ENCODE measurements at regions not wholly inside any gene's neighbourhood (a gene's known extent, or its start where the extent isn't known, plus 50 kb on each side); places are given as distances from the start of the nearest gene placed in this dataset.

GRCh38 chr12:92623386-92623785 is 79.4 kb upstream of the PLEKHG7 start:
- Mint-ChIP-seq H3K9me3 (no peaks in the 10 kb centered on the region), H3K4me1 (no peaks in the 10 kb centered on the region), H3K27me3 (no peaks in the 10 kb centered on the region), H3K27ac (no peak overlapping the region), H3K4me3 (no peak overlapping the region), H3K36me3 (no peaks in the 10 kb centered on the region)

GRCh38 chr12:92621833-92622232 is 81.0 kb upstream of the PLEKHG7 start:
- Mint-ChIP-seq H3K36me3 (no peaks in the 10 kb centered on the region), H3K27ac (no peak overlapping the region), H3K27me3 (no peaks in the 10 kb centered on the region), H3K4me3 (no peak overlapping the region), H3K9me3 (no peaks in the 10 kb centered on the region), H3K4me1 (no peaks in the 10 kb centered on the region)

GRCh38 chr12:92621312-92621711 is 81.5 kb upstream of the PLEKHG7 start:
- Mint-ChIP-seq H3K4me1 (no peaks in the 10 kb centered on the region), H3K27me3 (no peaks in the 10 kb centered on the region), H3K4me3 (no peak overlapping the region), H3K36me3 (no peaks in the 10 kb centered on the region), H3K27ac (no peak overlapping the region), H3K9me3 (no peaks in the 10 kb centered on the region)

- Mint-ChIP-seq H3K27me3 (no peaks in the 10 kb centered on the region), H3K27ac (no peak overlapping the region), H3K9me3 (no peaks in the 10 kb centered on the region), H3K4me1 (no peaks in the 10 kb centered on the region), H3K36me3 (no peaks in the 10 kb centered on the region), H3K4me3 (no peak overlapping the region)
Measured at GRCh38 chr12:92619730-92620684, 82.8 kb upstream of the PLEKHG7 start.

- Mint-ChIP-seq H3K9me3 (no peaks in the 10 kb centered on the region), H3K27ac (no peak overlapping the region), H3K4me3 (no peak overlapping the region), H3K36me3 (no peaks in the 10 kb centered on the region), H3K4me1 (no peaks in the 10 kb centered on the region), H3K27me3 (no peaks in the 10 kb centered on the region)
Measured at GRCh38 chr12:92619026-92619425, 83.8 kb upstream of the PLEKHG7 start.

GRCh38 chr12:92615703-92616102 is 87.1 kb upstream of the PLEKHG7 start:
- no peaks in the 10 kb centered on the region for H3K9me3 Mint-ChIP-seq
- H3K4me3 Mint-ChIP-seq: no peak overlapping the region
- H3K36me3 Mint-ChIP-seq: no peaks in the 10 kb centered on the region
- no peak overlapping the region for H3K27ac Mint-ChIP-seq
- no peaks in the 10 kb centered on the region for H3K4me1 Mint-ChIP-seq
- no peaks in the 10 kb centered on the region for H3K27me3 Mint-ChIP-seq

- no peaks in the 10 kb centered on the region for H3K9me3 Mint-ChIP-seq
- H3K36me3 Mint-ChIP-seq: no peaks in the 10 kb centered on the region
- H3K4me3 Mint-ChIP-seq: no peak overlapping the region
- no peak overlapping the region for H3K27ac Mint-ChIP-seq
- H3K27me3 Mint-ChIP-seq: no peaks in the 10 kb centered on the region
- H3K4me1 Mint-ChIP-seq: no peaks in the 10 kb centered on the region
Measured at GRCh38 chr12:92615086-92615485, 87.7 kb upstream of the PLEKHG7 start.

- Mint-ChIP-seq H3K4me3 (no peak overlapping the region), H3K27me3 (no peaks in the 10 kb centered on the region), H3K36me3 (no peaks in the 10 kb centered on the region), H3K4me1 (no peaks in the 10 kb centered on the region), H3K9me3 (no peaks in the 10 kb centered on the region), H3K27ac (no peak overlapping the region)
Measured at GRCh38 chr12:92614502-92614901, 88.3 kb upstream of the PLEKHG7 start.

- Mint-ChIP-seq H3K4me1 (no peaks in the 10 kb centered on the region), H3K27me3 (no peaks in the 10 kb centered on the region), H3K36me3 (no peaks in the 10 kb centered on the region), H3K4me3 (no peak overlapping the region), H3K27ac (no peak overlapping the region), H3K9me3 (no peaks in the 10 kb centered on the region)
Measured at GRCh38 chr12:92614001-92614400, 88.8 kb upstream of the PLEKHG7 start.

GRCh38 chr12:92612611-92613010 is 90.2 kb upstream of the PLEKHG7 start:
- Mint-ChIP-seq H3K4me1 (peaks cover 3 to 9% (median 5%) of the 10 kb centered on the region in 3 donors), H3K36me3 (no peaks in the 10 kb centered on the region)

GRCh38 chr12:92608151-92609091 is 94.4 kb upstream of the PLEKHG7 start:
- Mint-ChIP-seq H3K9me3 (peaks cover 0 to under 1% (median 0%) of the 10 kb centered on the region in 3 donors), H3K4me3 (peak overlapping the region in 1 of 4 donors; percentile 58), H3K4me1 (peaks cover 3 to 9% (median 5%) of the 10 kb centered on the region in 3 donors), H3K27ac (no peak overlapping the region), H3K27me3 (no peaks in the 10 kb centered on the region), H3K36me3 (no peaks in the 10 kb centered on the region)

More at GRCh38 chr12:92612611-92613010, 90.2 kb upstream of the PLEKHG7 start:
- H3K27ac Mint-ChIP-seq: no peak overlapping the region
- H3K4me3 Mint-ChIP-seq: no peak overlapping the region
- no peaks in the 10 kb centered on the region for H3K27me3 Mint-ChIP-seq
- no peaks in the 10 kb centered on the region for H3K9me3 Mint-ChIP-seq

GRCh38 chr12:92606956-92607355 is 95.8 kb upstream of the PLEKHG7 start:
- no peaks in the 10 kb centered on the region for H3K36me3 Mint-ChIP-seq
- no peak overlapping the region for H3K4me3 Mint-ChIP-seq
- peaks cover 0 to 3% (median 3%) of the 10 kb centered on the region in 3 donors for H3K9me3 Mint-ChIP-seq
- no peak overlapping the region for H3K27ac Mint-ChIP-seq
- no peaks in the 10 kb centered on the region for H3K27me3 Mint-ChIP-seq
- H3K4me1 Mint-ChIP-seq: peaks cover 3 to 9% (median 5%) of the 10 kb centered on the region in 3 donors

GRCh38 chr12:92605621-92606170 is 97.1 kb upstream of the PLEKHG7 start:
- H3K27ac Mint-ChIP-seq: no peak overlapping the region
- peaks cover 5 to 11% (median 9%) of the 10 kb centered on the region in 3 donors for H3K4me1 Mint-ChIP-seq
- H3K9me3 Mint-ChIP-seq: peaks cover 5 to 11% (median 6%) of the 10 kb centered on the region in 3 donors
- H3K36me3 Mint-ChIP-seq: no peaks in the 10 kb centered on the region
- no peak overlapping the region for H3K4me3 Mint-ChIP-seq
- no peaks in the 10 kb centered on the region for H3K27me3 Mint-ChIP-seq

- peaks cover 5 to 12% (median 9%) of the 10 kb centered on the region in 3 donors for H3K4me1 Mint-ChIP-seq
- H3K4me3 Mint-ChIP-seq: no peak overlapping the region
- no peak overlapping the region for H3K27ac Mint-ChIP-seq
- H3K9me3 Mint-ChIP-seq: peaks cover 6 to 14% (median 7%) of the 10 kb centered on the region in 3 donors
- no peaks in the 10 kb centered on the region for H3K27me3 Mint-ChIP-seq
- H3K36me3 Mint-ChIP-seq: no peaks in the 10 kb centered on the region
Measured at GRCh38 chr12:92604786-92605185, 98.0 kb upstream of the PLEKHG7 start.

All from IgD-negative memory B cell (primary cell).